ENCODE measurements at regions not wholly inside any gene's neighbourhood (a gene's known extent, or its start where the extent isn't known, plus 50 kb on each side); places are given as distances from the start of the nearest gene placed in this dataset.

- no peak for DNase-seq (ENCODE audit: low read depth)
- H3K4me3 ChIP-seq (ENCODE audit: low read depth, low read length): no peak overlapping the region
These were observed 243.2 kb downstream of the HTR7 start for GRCh38 chr10:90614631-90615030.

GRCh38 chr10:90621577-90621976, 236.3 kb downstream of the HTR7 start:
- H3K4me3 ChIP-seq (ENCODE audit: low read depth, low read length): no peak overlapping the region
- DNase-seq (ENCODE audit: low read depth): no peak
- TF ChIP-seq CTCF (IDR thresholded peaks at IDR 0.05; ENCODE audit: low read depth, low read length, missing control alignments): no peak

More at GRCh38 chr10:90614631-90615030, 243.2 kb downstream of the HTR7 start:
- TF ChIP-seq CTCF (IDR thresholded peaks at IDR 0.05; ENCODE audit: low read depth, low read length, missing control alignments): no peak

GRCh38 chr10:90635111-90635765, 222.6 kb downstream of the HTR7 start:
- DNase-seq (ENCODE audit: low read depth): no peak
- H3K4me3 ChIP-seq (ENCODE audit: low read depth, low read length): no peak overlapping the region
- TF ChIP-seq CTCF (IDR thresholded peaks at IDR 0.05; ENCODE audit: low read depth, low read length, missing control alignments): no peak

- H3K4me3 ChIP-seq (ENCODE audit: low read depth, low read length): no peak overlapping the region
- DNase-seq (ENCODE audit: low read depth): no peak
- TF ChIP-seq CTCF (IDR thresholded peaks at IDR 0.05; ENCODE audit: low read depth, low read length, missing control alignments): no peak
These were observed 217.1 kb downstream of the HTR7 start for GRCh38 chr10:90640756-90641155.

GRCh38 chr10:90641731-90642130, 216.1 kb downstream of the HTR7 start:
- TF ChIP-seq CTCF (IDR thresholded peaks at IDR 0.05; ENCODE audit: low read depth, low read length, missing control alignments): no peak
- no peak overlapping the region for H3K4me3 ChIP-seq (ENCODE audit: low read depth, low read length)
- DNase-seq (ENCODE audit: low read depth): no peak

GRCh38 chr10:90642136-90642535, 215.7 kb downstream of the HTR7 start:
- no peak overlapping the region for H3K4me3 ChIP-seq (ENCODE audit: low read depth, low read length)
- no peak for DNase-seq (ENCODE audit: low read depth)
- no peak for TF ChIP-seq CTCF (IDR thresholded peaks at IDR 0.05; ENCODE audit: low read depth, low read length, missing control alignments)

- no peak for TF ChIP-seq CTCF (IDR thresholded peaks at IDR 0.05; ENCODE audit: low read depth, low read length, missing control alignments)
- no peak for DNase-seq (ENCODE audit: low read depth)
- H3K4me3 ChIP-seq (ENCODE audit: low read depth, low read length): no peak overlapping the region
These were observed 215.2 kb downstream of the HTR7 start for GRCh38 chr10:90642650-90643049.

Measured in GM12864 (cell line).